ENCODE measurements at regions not wholly inside any gene's neighbourhood (a gene's known extent, or its start where the extent isn't known, plus 50 kb on each side); places are given as distances from the start of the nearest gene placed in this dataset.

GRCh38 chr12:78403136-78403535 is 461.4 kb upstream of the SYT1 start:
- DNase-seq (ENCODE audit: extremely low read depth, low read depth, low spot score), result no peak

DNA sequence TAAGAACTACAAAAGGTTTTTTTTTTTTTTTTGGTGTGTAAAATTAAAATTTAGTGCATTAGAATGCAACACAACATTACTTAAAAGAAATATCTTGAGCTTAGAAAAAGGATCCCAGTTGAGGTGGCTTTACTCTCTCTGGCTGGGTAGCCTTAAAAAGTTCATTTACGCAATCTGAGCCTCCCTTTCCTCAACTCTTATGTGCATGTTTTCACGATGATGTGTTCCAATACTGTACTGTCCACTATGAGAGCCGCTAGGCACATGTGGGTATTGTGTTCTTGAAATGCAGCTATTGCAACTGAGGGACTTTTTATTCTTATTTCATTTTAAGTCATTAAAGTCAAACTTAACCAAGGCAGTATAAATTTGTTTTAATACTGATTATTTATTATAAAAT is 460.9 kb upstream of the SYT1 start:
- no peak for DNase-seq (ENCODE audit: extremely low read depth, low read depth, low spot score)

GRCh38 chr12:78406213-78406612 is 458.4 kb upstream of the SYT1 start:
- no peak for DNase-seq (ENCODE audit: extremely low read depth, low read depth, low spot score)

DNA sequence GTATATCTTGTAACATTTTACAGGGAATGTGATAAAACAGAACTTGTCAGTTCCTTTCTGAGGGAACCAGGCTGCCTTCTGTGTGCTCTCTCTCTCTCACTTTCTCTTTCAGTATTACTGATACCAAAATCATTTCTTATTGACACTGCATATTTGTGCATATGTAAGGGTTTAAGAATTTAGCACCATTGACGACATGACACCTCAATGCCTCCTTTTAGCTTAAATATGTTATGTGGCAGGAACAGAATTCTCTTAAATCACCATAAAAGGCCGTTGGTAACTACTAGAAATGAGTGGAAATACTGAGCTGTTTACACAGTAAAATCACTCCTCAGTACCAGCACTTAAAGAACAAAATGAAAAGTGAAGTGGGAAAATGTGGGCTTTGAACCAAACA is 457.7 kb upstream of the SYT1 start:
- DNase-seq (ENCODE audit: extremely low read depth, low read depth, low spot score), result no peak

GRCh38 chr12:78407722-78408121 is 456.9 kb upstream of the SYT1 start:
- DNase-seq (ENCODE audit: extremely low read depth, low read depth, low spot score), result no peak

DNA sequence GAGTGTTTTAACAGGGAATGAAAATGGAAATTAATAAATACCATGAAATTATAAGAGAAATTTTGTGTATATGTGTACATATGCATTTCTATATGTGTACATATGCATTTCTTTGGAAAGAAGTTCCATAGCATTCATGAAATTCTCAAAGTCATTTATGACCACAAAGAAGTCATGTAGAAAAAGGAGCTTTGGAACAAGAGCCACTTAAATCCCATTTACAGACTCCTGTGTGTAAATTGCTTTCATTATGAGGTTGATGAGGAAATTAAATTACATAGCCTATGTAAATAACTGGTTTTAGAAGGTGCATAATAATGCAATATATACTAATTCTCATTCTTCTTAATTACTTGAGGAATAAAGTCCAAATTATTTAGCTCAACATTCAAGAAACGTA is 450.5 kb upstream of the SYT1 start:
- DNase-seq (ENCODE audit: extremely low read depth, low read depth, low spot score), result no peak

DNA sequence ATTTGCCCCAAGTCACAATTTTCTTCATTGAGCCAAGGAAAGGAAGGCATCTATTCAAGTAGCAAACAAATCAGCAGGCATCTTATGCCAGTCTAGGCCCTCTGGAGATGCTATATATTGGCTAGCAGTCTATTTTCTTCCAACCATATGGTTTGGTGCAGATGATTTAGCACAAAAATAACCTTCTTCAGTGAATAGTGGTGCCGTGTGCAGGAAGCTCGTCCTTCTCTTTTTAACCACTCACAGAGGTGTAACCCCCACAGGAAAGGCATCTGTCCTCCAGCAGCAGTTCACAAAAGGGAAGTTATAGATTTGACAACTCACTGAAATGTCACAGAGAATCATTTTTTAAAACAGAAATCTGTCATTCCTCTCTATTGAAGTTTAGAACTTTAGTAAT is 445.7 kb upstream of the SYT1 start:
- no peak for DNase-seq (ENCODE audit: extremely low read depth, low read depth, low spot score)

- no peak for DNase-seq (ENCODE audit: extremely low read depth, low read depth, low spot score)
Observed at GRCh38 chr12:78419513-78419912, 445.1 kb upstream of the SYT1 start.

DNA sequence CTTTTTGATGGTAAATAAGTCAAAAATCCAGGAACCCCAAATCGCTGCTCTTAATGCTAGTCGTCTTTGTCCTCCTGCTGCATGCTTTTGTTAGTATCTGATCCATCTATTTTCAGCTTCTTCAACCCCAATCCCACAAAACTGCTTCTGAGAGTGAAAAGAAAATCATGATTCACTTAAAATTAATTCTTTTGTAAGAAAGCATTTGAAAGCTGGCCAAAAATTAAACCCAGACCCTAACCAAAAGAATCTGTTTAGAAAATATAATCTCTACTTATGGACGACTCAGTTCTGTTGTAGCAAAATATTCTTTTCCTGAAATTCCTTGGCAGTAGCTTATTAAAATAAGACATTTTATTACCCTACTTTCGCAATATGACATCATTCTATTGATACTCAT is 443.6 kb upstream of the SYT1 start:
- DNase-seq (ENCODE audit: extremely low read depth, low read depth, low spot score), result no peak

DNA sequence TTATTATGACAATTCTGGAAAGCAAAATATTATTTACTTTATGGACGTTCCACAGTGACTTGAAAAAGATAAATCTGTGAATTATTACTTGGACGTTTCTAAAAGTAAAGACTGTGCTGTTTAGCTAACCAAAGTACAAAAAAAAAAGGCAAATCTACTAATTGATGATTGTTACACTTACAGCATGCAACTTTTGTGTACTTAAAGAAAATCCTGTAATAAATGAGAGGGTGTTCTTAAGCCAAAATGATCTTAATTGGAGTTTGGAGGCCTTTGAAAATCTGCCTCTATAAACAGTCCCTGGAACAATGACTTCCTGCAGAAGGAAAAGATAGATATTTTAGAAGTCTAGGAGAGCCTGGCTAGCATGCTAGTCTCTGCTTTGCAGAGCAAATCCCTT is 434.0 kb upstream of the SYT1 start:
- no peak for DNase-seq (ENCODE audit: extremely low read depth, low read depth, low spot score)

GRCh38 chr12:78431931-78432330 is 432.6 kb upstream of the SYT1 start:
- no peak for DNase-seq (ENCODE audit: extremely low read depth, low read depth, low spot score)

GRCh38 chr12:78439666-78440065 is 424.9 kb upstream of the SYT1 start:
- DNase-seq (ENCODE audit: extremely low read depth, low read depth, low spot score), result no peak

- no peak for DNase-seq (ENCODE audit: extremely low read depth, low read depth, low spot score)
Observed at GRCh38 chr12:78441737-78442453, 422.7 kb upstream of the SYT1 start.

- no peak for DNase-seq (ENCODE audit: extremely low read depth, low read depth, low spot score)
Observed at GRCh38 chr12:78442454-78442801, 422.1 kb upstream of the SYT1 start.

GRCh38 chr12:78446555-78446954 is 418.0 kb upstream of the SYT1 start:
- no peak for DNase-seq (ENCODE audit: extremely low read depth, low read depth, low spot score)

- no peak for DNase-seq (ENCODE audit: extremely low read depth, low read depth, low spot score)
Observed at GRCh38 chr12:78447373-78447772, 417.2 kb upstream of the SYT1 start.

- DNase-seq (ENCODE audit: extremely low read depth, low read depth, low spot score), result no peak
Observed at GRCh38 chr12:78448692-78449091, 415.9 kb upstream of the SYT1 start.

DNA sequence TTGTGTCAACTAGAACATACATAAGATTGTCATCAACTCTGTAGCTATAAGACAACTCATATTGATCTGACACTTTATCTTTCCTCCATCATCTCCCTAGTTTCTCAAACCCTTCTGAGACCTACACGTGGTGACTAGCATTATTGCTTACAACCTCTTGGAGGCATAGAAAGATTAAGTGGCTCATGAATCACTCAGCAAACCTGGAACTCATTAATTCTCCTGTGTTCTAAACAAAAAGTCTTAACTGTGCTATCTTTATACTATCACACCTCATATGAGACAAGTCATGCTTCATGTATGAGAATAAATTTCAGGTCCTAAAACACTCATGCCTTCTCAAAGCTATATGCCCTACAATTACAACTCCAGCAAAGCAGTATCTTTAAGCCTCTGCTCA is 408.6 kb upstream of the SYT1 start:
- DNase-seq (ENCODE audit: extremely low read depth, low read depth, low spot score), result no peak

GRCh38 chr12:78457938-78458337 is 406.6 kb upstream of the SYT1 start:
- no peak for DNase-seq (ENCODE audit: extremely low read depth, low read depth, low spot score)

DNA sequence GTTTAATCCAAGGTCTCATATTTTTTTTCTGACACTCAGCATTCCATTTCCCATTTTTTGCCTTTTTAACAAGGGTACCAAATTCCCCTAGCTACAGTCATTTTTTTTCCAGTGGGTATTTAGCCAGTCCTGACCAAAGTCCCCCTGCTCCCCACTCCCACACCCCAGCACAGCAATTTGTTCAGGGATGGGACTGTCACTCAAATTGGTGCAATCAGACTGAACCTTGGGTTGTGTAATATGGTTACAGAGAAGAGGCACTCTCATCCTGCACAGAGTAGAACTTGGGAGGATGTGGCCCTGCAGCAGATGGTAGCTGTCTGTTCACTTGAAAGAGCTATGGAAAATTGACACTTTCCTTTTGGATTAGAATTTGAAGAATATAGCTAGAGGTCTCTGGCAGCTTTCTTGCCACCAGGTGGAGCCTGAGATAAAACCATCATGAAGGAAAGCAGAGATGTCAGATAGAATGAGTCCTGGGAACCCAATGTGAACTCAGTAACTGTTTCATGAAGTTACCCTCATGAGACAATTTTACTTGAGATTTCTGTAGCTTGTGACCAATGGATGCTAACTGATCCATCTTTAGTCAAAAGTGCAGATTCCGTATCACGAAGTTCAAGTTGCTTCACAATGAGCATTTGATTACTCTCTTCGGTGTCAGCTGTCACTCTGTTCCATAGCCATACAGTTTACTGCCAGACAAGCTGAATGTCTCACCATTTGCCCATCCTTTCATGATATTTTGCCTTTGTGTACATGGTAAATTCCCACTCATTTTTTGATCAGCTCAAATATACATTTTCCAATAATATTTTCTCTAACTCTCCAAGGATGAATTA is 394.0 kb upstream of the SYT1 start:
- DNase-seq (ENCODE audit: extremely low read depth, low read depth, low spot score), result peak; percentile 18

- no peak for DNase-seq (ENCODE audit: extremely low read depth, low read depth, low spot score)
Observed at GRCh38 chr12:78473136-78473535, 391.4 kb upstream of the SYT1 start.

DNA sequence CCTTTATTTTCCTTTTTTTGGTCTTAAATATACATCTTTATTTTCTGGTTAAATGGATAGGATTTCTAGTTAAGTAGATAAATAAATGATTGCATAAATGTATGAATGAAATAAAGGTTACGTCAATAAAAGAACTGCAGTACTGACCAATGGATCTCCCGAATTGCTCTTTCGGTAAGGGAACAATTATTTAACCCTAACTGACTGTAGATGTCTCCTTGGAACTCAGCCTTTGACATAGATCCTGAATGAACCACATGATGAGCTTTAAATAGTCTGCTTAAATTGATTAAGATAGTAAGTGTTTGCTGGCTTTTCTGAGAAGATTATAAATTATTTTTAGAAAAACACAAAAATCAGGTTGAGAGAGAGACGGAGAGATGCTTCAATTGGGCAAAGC is 391.0 kb upstream of the SYT1 start:
- no peak for DNase-seq (ENCODE audit: extremely low read depth, low read depth, low spot score)

Data from glomerular endothelial cell (primary cell).